Activated CD8-positive, alpha-beta memory T cell treated with anti-CD3 and anti-CD28 coated beads, Interleukin-2, amount 10 ng/mL, durations not matched to agents 7 days and 5 days (primary cell): ENCODE measurements at regions not wholly inside any gene's neighbourhood (a gene's known extent, or its start where the extent isn't known, plus 50 kb on each side); places are given as distances from the start of the nearest gene placed in this dataset.

ENCODE experiments used
- ATAC-seq: fragments of 150-1000 bp; cut with Tn5 transposase; one replicate; pipeline ENCODE4 v1.10.0; 2021; ENCODE audit warnings: moderate library complexity
- CTCF ChIA-PET: fragments of 350-600 bp; sonication (Branson Sonifier 250); formaldehyde crosslinking; loops from one replicate; lab custom pipeline; 2021; ENCODE audit warnings: antibody characterized with exemption; lab: Charles Lee
- DNase-seq: peaks from one replicate; pipeline ENCODE4 v3.0.0-alpha.2; 2020
- H3K27ac Mint-ChIP-seq: one replicate; pipeline ENCODE4 v1.8.0; 2021; ENCODE audit warnings: mild to moderate bottlenecking, mixed read lengths
- H3K27me3 Mint-ChIP-seq: one replicate; pipeline ENCODE4 v1.8.0; 2021; ENCODE audit warnings: mixed read lengths
- H3K36me3 Mint-ChIP-seq: one replicate; pipeline ENCODE4 v1.8.0; 2021; ENCODE audit warnings: mild to moderate bottlenecking, mixed read lengths
- H3K4me1 Mint-ChIP-seq: one replicate; pipeline ENCODE4 v1.8.0; 2021; ENCODE audit warnings: mixed read lengths
- H3K4me3 Mint-ChIP-seq: one replicate; pipeline ENCODE4 v1.8.0; 2021; ENCODE audit warnings: mild to moderate bottlenecking, moderate library complexity, mixed read lengths
- H3K9me3 Mint-ChIP-seq: one replicate; pipeline ENCODE4 v1.8.0; 2022; ENCODE audit warnings: low read depth, mixed read lengths

- Mint-ChIP-seq H3K27ac (no peak overlapping the region), H3K9me3 (no peaks in the 10 kb centered on the region), H3K4me1 (no peaks in the 10 kb centered on the region), H3K27me3 (peaks cover 3% of the 10 kb centered on the region), H3K4me3 (no peak overlapping the region), H3K36me3 (no peaks in the 10 kb centered on the region)
- no peak for ATAC-seq
- CTCF ChIA-PET, result no interaction called here
- no peak for DNase-seq
Measured at GRCh38 chr4:14831416-14831815, 170.9 kb upstream of the CPEB2 start.

GRCh38 chr4:14833053-14833452 is 169.2 kb upstream of the CPEB2 start:
- Mint-ChIP-seq H3K9me3 (no peaks in the 10 kb centered on the region), H3K4me3 (no peak overlapping the region), H3K27me3 (peaks cover 3% of the 10 kb centered on the region), H3K4me1 (no peaks in the 10 kb centered on the region), H3K27ac (no peak overlapping the region), H3K36me3 (no peaks in the 10 kb centered on the region)
- ATAC-seq, result no peak
- DNase-seq, result no peak
- CTCF ChIA-PET, result no interaction called here

- CTCF ChIA-PET, result no interaction called here
- DNase-seq (no peak), ATAC-seq (no peak)
- no peaks in the 10 kb centered on the region for H3K4me1 Mint-ChIP-seq
- no peaks in the 10 kb centered on the region for H3K36me3 Mint-ChIP-seq
- peaks cover 3% of the 10 kb centered on the region for H3K27me3 Mint-ChIP-seq
- no peaks in the 10 kb centered on the region for H3K9me3 Mint-ChIP-seq
- no peak overlapping the region for H3K27ac Mint-ChIP-seq
- no peak overlapping the region for H3K4me3 Mint-ChIP-seq
Measured at GRCh38 chr4:14834382-14834781, 167.9 kb upstream of the CPEB2 start.

- H3K36me3 Mint-ChIP-seq, result no peaks in the 10 kb centered on the region
- ATAC-seq, result no peak
- CTCF ChIA-PET, result no interaction called here
Measured at GRCh38 chr4:14835288-14835687, 167.0 kb upstream of the CPEB2 start.

GRCh38 chr4:14835708-14836425 is 166.4 kb upstream of the CPEB2 start:
- no peak overlapping the region for H3K4me3 Mint-ChIP-seq
- CTCF ChIA-PET, result no interaction called here
- no peaks in the 10 kb centered on the region for H3K4me1 Mint-ChIP-seq
- ATAC-seq (no peak), DNase-seq (no peak)
- no peaks in the 10 kb centered on the region for H3K36me3 Mint-ChIP-seq
- no peak overlapping the region for H3K27ac Mint-ChIP-seq
- no peaks in the 10 kb centered on the region for H3K9me3 Mint-ChIP-seq
- H3K27me3 Mint-ChIP-seq, result peaks cover 3% of the 10 kb centered on the region

More at GRCh38 chr4:14835288-14835687, 167.0 kb upstream of the CPEB2 start:
- Mint-ChIP-seq H3K27ac (no peak overlapping the region), H3K4me3 (no peak overlapping the region), H3K9me3 (no peaks in the 10 kb centered on the region), H3K4me1 (no peaks in the 10 kb centered on the region), H3K27me3 (peaks cover 3% of the 10 kb centered on the region)
- DNase-seq, result no peak

GRCh38 chr4:14837860-14838259 is 164.4 kb upstream of the CPEB2 start:
- CTCF ChIA-PET, result no interaction called here
- DNase-seq (no peak), ATAC-seq (no peak)
- Mint-ChIP-seq H3K27ac (no peak overlapping the region), H3K27me3 (no peaks in the 10 kb centered on the region), H3K36me3 (no peaks in the 10 kb centered on the region), H3K4me3 (no peak overlapping the region), H3K9me3 (peaks cover 2% of the 10 kb centered on the region), H3K4me1 (no peaks in the 10 kb centered on the region)

- no peak for ATAC-seq
- H3K36me3 Mint-ChIP-seq, result no peaks in the 10 kb centered on the region
- no peak for DNase-seq
- no peaks in the 10 kb centered on the region for H3K27me3 Mint-ChIP-seq
- CTCF ChIA-PET, result no interaction called here
- no peaks in the 10 kb centered on the region for H3K4me1 Mint-ChIP-seq
- H3K4me3 Mint-ChIP-seq, result no peak overlapping the region
- no peak overlapping the region for H3K27ac Mint-ChIP-seq
- peaks cover 2% of the 10 kb centered on the region for H3K9me3 Mint-ChIP-seq
Measured at GRCh38 chr4:14841801-14842768, 160.2 kb upstream of the CPEB2 start.

- Mint-ChIP-seq H3K27ac (no peak overlapping the region), H3K9me3 (peaks cover 2% of the 10 kb centered on the region), H3K4me3 (no peak overlapping the region), H3K4me1 (no peaks in the 10 kb centered on the region), H3K27me3 (no peaks in the 10 kb centered on the region), H3K36me3 (no peaks in the 10 kb centered on the region)
- DNase-seq, result no peak
- ATAC-seq, result no peak
- CTCF ChIA-PET, result no interaction called here
Measured at GRCh38 chr4:14842964-14843630, 159.2 kb upstream of the CPEB2 start.

GRCh38 chr4:14844061-14844460 is 158.2 kb upstream of the CPEB2 start:
- DNase-seq, result no peak
- no peak overlapping the region for H3K27ac Mint-ChIP-seq
- CTCF ChIA-PET, result no interaction called here
- no peak overlapping the region for H3K4me3 Mint-ChIP-seq
- no peaks in the 10 kb centered on the region for H3K27me3 Mint-ChIP-seq
- H3K4me1 Mint-ChIP-seq, result no peaks in the 10 kb centered on the region
- no peak for ATAC-seq
- no peaks in the 10 kb centered on the region for H3K36me3 Mint-ChIP-seq
- H3K9me3 Mint-ChIP-seq, result peaks cover 2% of the 10 kb centered on the region

- H3K27me3 Mint-ChIP-seq, result no peaks in the 10 kb centered on the region
- CTCF ChIA-PET, result no interaction called here
- ATAC-seq (no peak), DNase-seq (no peak)
- H3K4me3 Mint-ChIP-seq, result no peak overlapping the region
- H3K36me3 Mint-ChIP-seq, result peaks cover 2% of the 10 kb centered on the region
- no peaks in the 10 kb centered on the region for H3K9me3 Mint-ChIP-seq
- peaks cover 6% of the 10 kb centered on the region for H3K4me1 Mint-ChIP-seq
- no peak overlapping the region for H3K27ac Mint-ChIP-seq
Measured at GRCh38 chr4:14848229-14848628, 154.1 kb upstream of the CPEB2 start.

GRCh38 chr4:14850455-14851097 is 151.7 kb upstream of the CPEB2 start:
- H3K36me3 Mint-ChIP-seq, result peaks cover 2% of the 10 kb centered on the region
- DNase-seq (no peak), ATAC-seq (no peak)
- no peaks in the 10 kb centered on the region for H3K9me3 Mint-ChIP-seq
- H3K27ac Mint-ChIP-seq, result no peak overlapping the region
- peaks cover 6% of the 10 kb centered on the region for H3K4me1 Mint-ChIP-seq
- no peak overlapping the region for H3K4me3 Mint-ChIP-seq
- H3K27me3 Mint-ChIP-seq, result no peaks in the 10 kb centered on the region
- CTCF ChIA-PET, result no interaction called here

- ATAC-seq (no peak), DNase-seq (no peak)
- Mint-ChIP-seq H3K9me3 (no peaks in the 10 kb centered on the region), H3K27ac (no peak overlapping the region), H3K4me3 (no peak overlapping the region), H3K27me3 (no peaks in the 10 kb centered on the region), H3K4me1 (peaks cover 18% of the 10 kb centered on the region), H3K36me3 (peaks cover 2% of the 10 kb centered on the region)
- CTCF ChIA-PET, result no interaction called here
Measured at GRCh38 chr4:14853176-14853943, 148.9 kb upstream of the CPEB2 start.

- Mint-ChIP-seq H3K4me1 (peaks cover 15% of the 10 kb centered on the region), H3K27me3 (no peaks in the 10 kb centered on the region), H3K27ac (no peak overlapping the region), H3K4me3 (no peak overlapping the region), H3K9me3 (no peaks in the 10 kb centered on the region), H3K36me3 (peaks cover 2% of the 10 kb centered on the region)
- no peak for ATAC-seq
- DNase-seq, result no peak
- CTCF ChIA-PET, result no interaction called here
Measured at GRCh38 chr4:14855719-14856061, 146.6 kb upstream of the CPEB2 start.
